Keratinocyte (primary cell): ENCODE measurements at regions not wholly inside any gene's neighbourhood (a gene's known extent, or its start where the extent isn't known, plus 50 kb on each side); places are given as distances from the start of the nearest gene placed in this dataset.

ENCODE experiments used
- DNase-seq: peaks from one replicate; pipeline ENCODE4 v3.0.0-alpha.2; 2011; ENCODE audit warnings: low read depth, missing footprints, low spot score
- FAIRE-seq: peaks from 2 replicates; lab custom pipeline; 2011; peaks lifted over from hg19 to GRCh38; lab: Jason Lieb, UNC
- H2AFZ ChIP-seq: 2 replicates; pipeline ENCODE4 v1.6.0; 2012; ENCODE audit warnings: low read length, control low read depth, inconsistent platforms; ENCODE audit not compliant: control insufficient read depth
- H3K27ac ChIP-seq: 2 replicates; pipeline ENCODE4 v1.5.1; 2011; ENCODE audit warnings: low read length; ENCODE audit not compliant: control insufficient read depth, insufficient read depth
- H3K27me3 ChIP-seq: 3 replicates; pipeline ENCODE4 v1.6.0; 2011; ENCODE audit warnings: low read length; ENCODE audit not compliant: control insufficient read depth, insufficient read depth; ENCODE audit errors: extremely low read depth
- H3K36me3 ChIP-seq, 2 experiments: 2 replicates in 1 of 2; 3 replicates in 1 of 2; pipeline ENCODE4 v1.5.1; 2011; ENCODE audit warnings: low read length in 2 of 2, mild to moderate bottlenecking in 1 of 2; ENCODE audit not compliant: control insufficient read depth in 2 of 2, insufficient read depth in 2 of 2; ENCODE audit errors: extremely low read depth in 1 of 2
- H3K4me1 ChIP-seq: 3 replicates; pipeline ENCODE4 v1.5.1; 2011; ENCODE audit warnings: low read length; ENCODE audit not compliant: control insufficient read depth, insufficient read depth; ENCODE audit errors: extremely low read depth
- H3K4me2 ChIP-seq: 3 replicates; pipeline ENCODE4 v1.6.0; 2011; ENCODE audit warnings: low read depth, low read length; ENCODE audit not compliant: control insufficient read depth, insufficient read depth; ENCODE audit errors: extremely low read depth
- H3K4me3 ChIP-seq, 3 experiments: fragments of 200-600 bp in 1 of 3; sonication (generic) in 1 of 3; 2 replicates in 2 of 3; 3 replicates in 1 of 3; pipeline ENCODE4 v1.5.1; 2011 to 2016; ENCODE audit warnings: low read length in 3 of 3, mild to moderate bottlenecking in 3 of 3, control low read depth in 2 of 3, inconsistent platforms in 1 of 3, low read depth in 1 of 3, mixed read lengths in 1 of 3, mixed run types in 1 of 3, moderate library complexity in 1 of 3; ENCODE audit not compliant: control insufficient read depth in 2 of 3, insufficient read depth in 2 of 3; ENCODE audit errors: extremely low read depth in 1 of 3
- H3K79me2 ChIP-seq: 2 replicates; pipeline ENCODE4 v1.6.0; 2012; ENCODE audit warnings: low read length; ENCODE audit not compliant: control insufficient read depth, insufficient read depth
- H3K9ac ChIP-seq: 3 replicates; pipeline ENCODE4 v1.6.0; 2011; ENCODE audit warnings: low read length; ENCODE audit not compliant: control insufficient read depth, insufficient read depth; ENCODE audit errors: extremely low read depth
- H3K9me1 ChIP-seq: 3 replicates; pipeline ENCODE4 v1.6.0; 2011; ENCODE audit warnings: low read length; ENCODE audit not compliant: control insufficient read depth, insufficient read depth; ENCODE audit errors: extremely low read depth
- H3K9me3 ChIP-seq: 2 replicates; pipeline ENCODE4 v1.5.1; 2012; ENCODE audit warnings: low read depth, low read length; ENCODE audit not compliant: control insufficient read depth
- H4K20me1 ChIP-seq: 3 replicates; pipeline ENCODE4 v1.6.0; 2011; ENCODE audit warnings: low read length; ENCODE audit not compliant: control insufficient read depth, insufficient read depth; ENCODE audit errors: extremely low read depth
- EZH2 ChIP-seq: IDR thresholded peaks from one replicate; pipeline ENCODE4 v1.6.1; 2012; ENCODE audit warnings: inconsistent platforms, mild to moderate bottlenecking, low read length, moderate library complexity
- dilution Hi-C: fragments of 300-500 bp; cut with MboI; formaldehyde crosslinking; loops from one replicate; pipeline ENCODE4 v1.7.0; 2020; ENCODE audit warnings: low sequenced_read_pairs; ENCODE audit not compliant: extremely low pct_ligation_motif_present
- TF ChIP-seq, protein P1 (sequence below), 3 experiments: IDR thresholded peaks in 1 of 3; conservative IDR thresholded peaks in 1 of 3; optimal IDR thresholded peaks in 1 of 3; 2 replicates in 2 of 3; 3 replicates in 1 of 3; pipeline versions ENCODE3 to v1.5.1; 2011; ENCODE audit warnings: low read length in 3 of 3, mild to moderate bottlenecking in 3 of 3, moderate library complexity in 2 of 3, control low read depth in 1 of 3, inconsistent platforms in 1 of 3; ENCODE audit not compliant: insufficient read depth in 2 of 3; ENCODE audit errors: extremely low read depth in 1 of 3

- Histone ChIP-seq H3K27me3 (no peaks in the 10 kb centered on the region), H3K27ac (no peak overlapping the region), H3K4me1 (no peaks in the 10 kb centered on the region), H3K4me2 (no peak overlapping the region), H3K9me3 (peaks cover 12% of the 10 kb centered on the region), H2AFZ (no peak overlapping the region), H3K4me3 (no peak overlapping the region), H3K9me1 (no peaks in the 10 kb centered on the region), H3K9ac (no peak overlapping the region), H3K79me2 (no peaks in the 10 kb centered on the region), H4K20me1 (no peaks in the 10 kb centered on the region), H3K36me3 (no peaks in the 10 kb centered on the region)
- dilution Hi-C loops, result no loop called here
- FAIRE-seq (no peak), DNase-seq (no peak)
- TF ChIP-seq, protein P1, sequence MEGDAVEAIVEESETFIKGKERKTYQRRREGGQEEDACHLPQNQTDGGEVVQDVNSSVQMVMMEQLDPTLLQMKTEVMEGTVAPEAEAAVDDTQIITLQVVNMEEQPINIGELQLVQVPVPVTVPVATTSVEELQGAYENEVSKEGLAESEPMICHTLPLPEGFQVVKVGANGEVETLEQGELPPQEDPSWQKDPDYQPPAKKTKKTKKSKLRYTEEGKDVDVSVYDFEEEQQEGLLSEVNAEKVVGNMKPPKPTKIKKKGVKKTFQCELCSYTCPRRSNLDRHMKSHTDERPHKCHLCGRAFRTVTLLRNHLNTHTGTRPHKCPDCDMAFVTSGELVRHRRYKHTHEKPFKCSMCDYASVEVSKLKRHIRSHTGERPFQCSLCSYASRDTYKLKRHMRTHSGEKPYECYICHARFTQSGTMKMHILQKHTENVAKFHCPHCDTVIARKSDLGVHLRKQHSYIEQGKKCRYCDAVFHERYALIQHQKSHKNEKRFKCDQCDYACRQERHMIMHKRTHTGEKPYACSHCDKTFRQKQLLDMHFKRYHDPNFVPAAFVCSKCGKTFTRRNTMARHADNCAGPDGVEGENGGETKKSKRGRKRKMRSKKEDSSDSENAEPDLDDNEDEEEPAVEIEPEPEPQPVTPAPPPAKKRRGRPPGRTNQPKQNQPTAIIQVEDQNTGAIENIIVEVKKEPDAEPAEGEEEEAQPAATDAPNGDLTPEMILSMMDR (optimal IDR thresholded peaks at IDR 0.05 in 1 of 3, IDR thresholded peaks at IDR 0.05 in 1 of 3, conservative IDR thresholded peaks at IDR 0.05 in 1 of 3; ENCODE audit: extremely low read depth in 1 of 3, insufficient read depth in 2 of 3, low read length in 3 of 3), result no peak
- TF ChIP-seq EZH2, result no peak
Measured at GRCh38 chr2:5563411-5563810, 128.8 kb upstream of the SOX11 start.

DNA sequence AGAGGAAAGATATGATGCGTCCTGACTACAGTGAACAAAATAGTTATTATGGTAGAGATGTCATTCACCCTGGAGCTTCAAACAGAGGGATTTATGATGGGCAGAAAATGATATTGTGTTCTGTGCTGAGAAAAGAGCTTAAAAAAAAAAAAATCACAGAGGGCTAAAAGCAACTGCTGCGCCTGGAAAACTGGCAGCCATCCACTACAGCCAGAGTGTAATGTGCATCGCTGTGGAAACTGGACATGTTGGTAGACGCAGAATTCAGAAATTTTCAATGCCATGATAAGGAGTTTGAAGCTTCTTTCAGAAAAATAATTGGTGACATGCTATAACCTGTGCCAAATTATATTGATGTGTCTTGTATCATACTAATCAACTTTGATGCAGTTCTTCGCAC lies 122.9 kb upstream of the SOX11 start:
- Histone ChIP-seq H3K9me3 (peaks cover 4% of the 10 kb centered on the region), H3K79me2 (no peaks in the 10 kb centered on the region), H3K27me3 (no peaks in the 10 kb centered on the region), H3K27ac (no peak overlapping the region), H3K4me1 (no peaks in the 10 kb centered on the region), H3K36me3 (no peaks in the 10 kb centered on the region), H3K4me2 (no peak overlapping the region), H3K4me3 (no peak overlapping the region), H3K9me1 (no peaks in the 10 kb centered on the region), H4K20me1 (no peaks in the 10 kb centered on the region), H2AFZ (no peak overlapping the region), H3K9ac (no peak overlapping the region)
- DNase-seq (no peak), FAIRE-seq (no peak)
- dilution Hi-C loops, result no loop called here
- TF ChIP-seq EZH2, result no peak
- TF ChIP-seq, protein P1 (optimal IDR thresholded peaks at IDR 0.05 in 1 of 3, IDR thresholded peaks at IDR 0.05 in 1 of 3, conservative IDR thresholded peaks at IDR 0.05 in 1 of 3; ENCODE audit: extremely low read depth in 1 of 3, insufficient read depth in 2 of 3, low read length in 3 of 3), result no peak
